Heart right ventricle (tissue), 16 donors: ENCODE measurements at regions not wholly inside any gene's neighbourhood (a gene's known extent, or its start where the extent isn't known, plus 50 kb on each side); places are given as distances from the start of the nearest gene placed in this dataset.

ENCODE experiments used
- ATAC-seq, 8 donors: fragments of 200-7000 bp; cut with Tn5 transposase; one replicate each; pipeline ENCODE4 v1.9.1; 2020; ENCODE audit warnings: mild to moderate bottlenecking in 8 of 8, moderate library complexity in 8 of 8, moderate number of reproducible peaks in 1 of 8
- DNase-seq, 2 donors: peaks; one replicate each; pipeline ENCODE4 v3.0.0-alpha.2; 2020
- H3K27ac ChIP-seq, 10 donors: fragments of 200-600 bp; sonication (generic) in 2 of 10; one replicate each; pipeline versions ENCODE4 v1.5.0 to v1.8.0; 2020 to 2022; ENCODE audit warnings: mild to moderate bottlenecking in 3 of 10
- H3K27me3 ChIP-seq, 7 donors: fragments of 200-600 bp; one replicate each; pipeline ENCODE4 v1.8.0; 2021 to 2022; ENCODE audit warnings: mild to moderate bottlenecking in 2 of 7
- H3K36me3 ChIP-seq, 9 donors: fragments of 200-600 bp; sonication (generic) in 1 of 9; one replicate each; pipeline versions ENCODE4 v1.5.0 to v1.8.0; 2020 to 2022; ENCODE audit warnings: mild to moderate bottlenecking in 2 of 9
- H3K4me1 ChIP-seq, 9 donors: fragments of 200-600 bp; sonication (generic) in 1 of 9; one replicate each; pipeline versions ENCODE4 v1.5.0 to v1.8.0; 2020 to 2022; ENCODE audit warnings: mild to moderate bottlenecking in 4 of 9
- H3K4me3 ChIP-seq, 10 donors: fragments of 200-600 bp; sonication (generic) in 2 of 10; one replicate each; pipeline versions ENCODE4 v1.5.0 to v1.8.0; 2020 to 2022; ENCODE audit warnings: mild to moderate bottlenecking in 7 of 10, moderate library complexity in 2 of 10
- H3K9me3 ChIP-seq, 11 donors: fragments of 200-600 bp in 10 of 11; sonication (generic) in 2 of 11; one replicate each; pipeline versions ENCODE4 v1.5.0 to v1.8.0; 2013 to 2022; ENCODE audit warnings: mild to moderate bottlenecking in 2 of 11, control low read depth in 1 of 11, moderate library complexity in 1 of 11
- WGBS, 2 donors: extraction: QIAGEN DNeasy Blood & Tissue Kit; methylation state at CpG; one replicate each; pipeline ENCODE4 v1.1.7; 2013; ENCODE audit warnings: inconsistent platforms in 1 of 2; 5-methylcytosine and 5-hydroxymethylcytosine counted together
- intact Hi-C, 10 donors: fragments of 100-400 bp; cut with DNase I; formaldehyde crosslinking; loops; one replicate each; pipeline versions ENCODE4 v1.11.1 to v1.14.2; 2022
- TF ChIP-seq, protein P1 (sequence below), 9 donors: fragments of 200-600 bp; sonication (generic) in 2 of 9; IDR thresholded peaks; one replicate each; pipeline versions ENCODE4 v1.5.0 to v1.8.0; 2021 to 2022; ENCODE audit warnings: antibody characterized with exemption in 9 of 9, mild to moderate bottlenecking in 5 of 9, moderate library complexity in 1 of 9
- donor health status: Arrhythmogenic right ventricular cardiomyopathy.
- donor health status: ischemic (EF 13 %, LVEDD 7.1; RV severe dilation, severe dysfunction).
- donor health status: healthy with polysubstance abuse.
- donor health status: DM: no; HTN: yes; CAD: no.
- donor health status: DM: no; HTN: no; CAD: no.
- donor health status: ischemic (EF 25% LVEDD 6.9; RV normal size, moderate dysfunction).
- donor health status: ischemic (EF 25% LVEDD 5.7; RV mildly dilated, moderate dysfunction).
- donor health status: healthy.
- donor health status: DM: yes; HTN: yes; CAD: no.
- donor health status: Ischemic cardiomyopathy.
- donor health status: ischemic (EF 35%, LVEDD 5.7; RV mildly dilated, moderate dysfunction).
- donor health status: nonischemic (EF 11% LVEDD 7.7; RV severe dilation, severe dysfunction).
- donor health status: DM: yes; HTN: yes; CAD: no.
- donor health status: PGD.
- donor health status: ischemic (EF 29% LVEDD 5.4; RV normal size, mild dysfunction).
- donor health status: nonischemic (EF 23%, LVEDD 6.1; RV moderate dilation, normal function).

DNA sequence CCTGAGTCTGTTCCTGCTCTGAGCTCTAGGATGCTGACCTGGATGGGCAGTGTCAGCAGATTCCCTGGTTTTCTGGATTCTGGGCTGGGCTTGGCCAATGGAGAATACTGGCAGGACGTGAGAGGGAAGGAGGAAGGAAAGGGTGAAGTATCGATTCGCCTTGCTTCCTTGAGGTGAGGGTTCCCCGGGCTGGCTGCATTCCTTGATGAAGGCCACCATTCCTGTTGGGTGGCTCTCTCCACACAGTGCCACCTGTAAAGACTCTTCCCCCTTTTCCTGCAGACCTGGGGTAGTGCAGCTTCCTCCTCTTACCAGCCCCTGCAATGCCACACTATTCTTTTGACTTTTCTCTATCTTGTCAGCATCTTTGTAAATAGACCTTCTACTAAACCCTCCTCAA is 58.1 kb upstream of the TANC2 start:
- Histone ChIP-seq H3K4me3 (no peak overlapping the region), H3K4me1 (peaks cover 0 to 5% (median 0%) of the 10 kb centered on the region in 9 donors), H3K36me3 (no peaks in the 10 kb centered on the region), H3K9me3 (peaks cover 0 to 12% (median 0%) of the 10 kb centered on the region in 11 donors), H3K27ac (no peak overlapping the region), H3K27me3 (peaks cover 0 to 5% (median 0%) of the 10 kb centered on the region in 7 donors)
- WGBS, 2 donors = 56 to 67% methylated on average over 4 of the region's 4 CpGs
- TF ChIP-seq, protein P1, sequence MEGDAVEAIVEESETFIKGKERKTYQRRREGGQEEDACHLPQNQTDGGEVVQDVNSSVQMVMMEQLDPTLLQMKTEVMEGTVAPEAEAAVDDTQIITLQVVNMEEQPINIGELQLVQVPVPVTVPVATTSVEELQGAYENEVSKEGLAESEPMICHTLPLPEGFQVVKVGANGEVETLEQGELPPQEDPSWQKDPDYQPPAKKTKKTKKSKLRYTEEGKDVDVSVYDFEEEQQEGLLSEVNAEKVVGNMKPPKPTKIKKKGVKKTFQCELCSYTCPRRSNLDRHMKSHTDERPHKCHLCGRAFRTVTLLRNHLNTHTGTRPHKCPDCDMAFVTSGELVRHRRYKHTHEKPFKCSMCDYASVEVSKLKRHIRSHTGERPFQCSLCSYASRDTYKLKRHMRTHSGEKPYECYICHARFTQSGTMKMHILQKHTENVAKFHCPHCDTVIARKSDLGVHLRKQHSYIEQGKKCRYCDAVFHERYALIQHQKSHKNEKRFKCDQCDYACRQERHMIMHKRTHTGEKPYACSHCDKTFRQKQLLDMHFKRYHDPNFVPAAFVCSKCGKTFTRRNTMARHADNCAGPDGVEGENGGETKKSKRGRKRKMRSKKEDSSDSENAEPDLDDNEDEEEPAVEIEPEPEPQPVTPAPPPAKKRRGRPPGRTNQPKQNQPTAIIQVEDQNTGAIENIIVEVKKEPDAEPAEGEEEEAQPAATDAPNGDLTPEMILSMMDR (IDR thresholded peaks at IDR 0.05) = no peak
- intact Hi-C loops = no loop called here
- ATAC-seq (no peak), DNase-seq (no peak)

DNA sequence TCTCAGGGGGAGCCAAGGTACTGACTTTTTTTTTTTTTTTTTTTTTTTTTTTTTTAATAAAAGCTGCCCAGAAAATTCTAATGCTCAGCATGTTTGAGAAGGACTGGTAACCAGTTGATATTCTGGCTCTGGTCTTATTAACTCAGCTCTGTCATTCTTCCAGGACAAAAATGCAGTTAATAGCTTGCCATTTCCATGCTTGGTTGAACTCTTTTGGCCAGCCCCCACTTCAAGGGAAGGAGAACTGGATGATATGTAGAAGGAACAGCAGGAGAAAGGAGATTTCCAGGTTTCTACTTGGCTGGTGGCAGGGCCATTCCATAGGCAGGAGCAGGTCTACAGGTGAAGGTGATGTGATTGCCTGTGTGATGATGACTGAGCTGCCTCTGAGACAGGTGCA is 59.2 kb upstream of the TANC2 start:
- intact Hi-C loops = no loop called here
- Histone ChIP-seq H3K4me3 (no peak overlapping the region), H3K4me1 (peaks cover 0 to 8% (median 0%) of the 10 kb centered on the region in 9 donors), H3K27ac (no peak overlapping the region), H3K27me3 (peaks cover 0 to 5% (median 0%) of the 10 kb centered on the region in 7 donors), H3K9me3 (peaks cover 0 to 4% (median 0%) of the 10 kb centered on the region in 11 donors), H3K36me3 (no peaks in the 10 kb centered on the region)
- DNase-seq (no peak), ATAC-seq (no peak)
- TF ChIP-seq, protein P1 (IDR thresholded peaks at IDR 0.05) = no peak

DNA sequence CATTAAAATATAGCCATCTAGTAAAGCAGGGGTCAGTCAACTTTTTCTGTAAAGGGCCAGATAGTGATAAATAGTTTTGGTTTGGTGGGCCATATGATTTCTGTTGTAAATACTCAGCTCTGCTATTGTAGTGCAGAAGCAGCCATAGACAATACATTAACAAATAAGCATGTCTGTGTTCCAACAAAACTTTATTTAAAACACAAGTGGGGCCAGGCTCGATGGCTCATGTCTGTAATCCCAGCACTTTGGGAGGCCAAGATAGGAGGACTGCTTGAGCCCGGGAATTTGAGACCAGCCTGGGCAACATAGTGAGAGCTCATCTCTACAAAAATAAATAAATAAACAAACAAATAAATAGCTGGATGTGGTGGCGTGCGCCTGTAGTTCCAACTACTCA is 60.8 kb upstream of the TANC2 start:
- 74 to 85% methylated on average over 4 of the region's 4 CpGs for WGBS, 2 donors

DNA sequence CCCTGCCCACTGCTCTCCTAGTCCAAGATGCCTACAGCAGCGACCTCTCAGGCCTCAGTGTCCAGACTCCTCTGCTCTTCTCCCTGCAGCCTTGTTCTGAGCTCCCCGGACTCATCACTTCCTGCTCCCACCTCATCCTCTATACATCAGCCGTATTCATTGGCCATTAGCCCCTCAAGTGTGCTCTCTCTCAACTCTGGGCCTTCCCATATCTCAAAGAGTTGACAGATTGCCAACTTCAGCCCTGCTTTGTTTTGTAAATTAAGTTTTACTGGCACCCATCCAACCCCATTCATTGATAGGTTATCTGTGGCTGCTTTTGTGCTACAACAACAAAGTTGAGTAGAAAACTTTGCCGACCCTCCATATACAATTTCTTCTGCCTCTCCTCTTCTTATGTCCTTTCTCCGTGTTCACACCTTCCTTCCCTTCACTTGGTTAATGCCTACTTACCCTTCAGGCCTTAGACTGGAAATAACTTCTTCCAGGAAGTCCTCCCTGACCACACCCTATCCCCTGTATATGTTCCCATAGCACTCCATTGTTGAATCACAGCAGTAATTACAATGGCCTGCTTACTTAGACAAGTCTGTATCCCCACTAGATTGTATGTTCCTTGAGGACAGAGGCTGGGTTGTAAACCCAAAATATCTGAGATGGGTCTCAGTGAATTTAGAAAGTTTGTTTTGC is 63.4 kb upstream of the TANC2 start:
- intact Hi-C loops = no loop called here
- ATAC-seq = peak in 1 of 8 donors; percentile 33
- TF ChIP-seq, protein P1 (IDR thresholded peaks at IDR 0.05) = no peak
- Histone ChIP-seq H3K4me1 (peaks cover 0 to 19% (median 7%) of the 10 kb centered on the region in 9 donors), H3K4me3 (no peak overlapping the region), H3K27me3 (peaks cover 0 to 1% (median 0%) of the 10 kb centered on the region in 7 donors), H3K9me3 (peaks cover 0 to 4% (median 0%) of the 10 kb centered on the region in 11 donors), H3K36me3 (no peaks in the 10 kb centered on the region), H3K27ac (no peak overlapping the region)
- DNase-seq = no peak
- 46 to 55% methylated on average over 5 of the region's 5 CpGs for WGBS, 2 donors

More for the DNA sequence above, 60.8 kb upstream of the TANC2 start:
- Histone ChIP-seq H3K4me1 (peaks cover 0 to 8% (median 0%) of the 10 kb centered on the region in 9 donors), H3K27ac (no peak overlapping the region), H3K27me3 (peaks cover 0 to 5% (median 0%) of the 10 kb centered on the region in 7 donors), H3K9me3 (peaks cover 0 to 1% (median 0%) of the 10 kb centered on the region in 11 donors), H3K36me3 (no peaks in the 10 kb centered on the region), H3K4me3 (no peak overlapping the region)
- no peak for ATAC-seq
- no peak for DNase-seq
- TF ChIP-seq, protein P1 (IDR thresholded peaks at IDR 0.05) = no peak
- intact Hi-C loops = no loop called here
